OCI-LY3 (cell line): ENCODE measurements at regions not wholly inside any gene's neighbourhood (a gene's known extent, or its start where the extent isn't known, plus 50 kb on each side); places are given as distances from the start of the nearest gene placed in this dataset.

Source experiments
- H2AFZ ChIP-seq: fragments of 200-600, 300-600 bp; shearing (Covaris generic); 2 replicates; pipeline ENCODE4 v1.6.0; 2014; ENCODE audit warnings: antibody characterized with exemption, low read depth, low read length
- H3K27ac ChIP-seq: fragments of 200-600, 300-600 bp; sonication (generic); 2 replicates; pipeline ENCODE4 v1.5.1; 2014; ENCODE audit warnings: mild to moderate bottlenecking, low read length, moderate library complexity, mixed read lengths
- H3K27me3 ChIP-seq: fragments of 200-600, 300-600 bp; sonication (generic); 2 replicates; pipeline ENCODE4 v1.6.1; 2014; ENCODE audit warnings: low read depth, low read length, mixed read lengths
- H3K36me3 ChIP-seq: fragments of 200-600, 300-600 bp; sonication (generic); replicated peaks from 2 replicates; pipeline ENCODE3; 2014; ENCODE audit warnings: low read depth, low read length, mixed read lengths
- H3K4me1 ChIP-seq: fragments of 300-600, 200-600 bp; sonication (generic); 2 replicates; pipeline ENCODE4 v1.6.1; 2014; ENCODE audit warnings: low read length, mixed read lengths
- H3K4me2 ChIP-seq: fragments of 200-600, 300-600 bp; sonication (generic); 2 replicates; pipeline ENCODE4 v1.6.1; 2014; ENCODE audit warnings: low read length, mixed read lengths
- H3K4me3 ChIP-seq: fragments of 300-600, 200-600 bp; sonication (generic); 2 replicates; pipeline ENCODE4 v1.5.1; 2014; ENCODE audit warnings: antibody characterized with exemption, mild to moderate bottlenecking, low read length, moderate library complexity
- H3K79me2 ChIP-seq: fragments of 300-600, 200-600 bp; shearing (Covaris generic); 2 replicates; pipeline ENCODE4 v1.6.1; 2014; ENCODE audit warnings: mild to moderate bottlenecking, low read length, mixed read lengths
- H3K9ac ChIP-seq: fragments of 300-600, 200-600 bp; shearing (Covaris generic); 2 replicates; pipeline ENCODE4 v1.6.0; 2014; ENCODE audit warnings: mild to moderate bottlenecking, low read length, moderate library complexity
- H3K9me3 ChIP-seq: fragments of 200-600, 300-600 bp; shearing (Covaris generic); 2 replicates; pipeline ENCODE4 v1.6.1; 2014; ENCODE audit warnings: low read length, mixed read lengths; ENCODE audit not compliant: insufficient read depth
- H4K20me1 ChIP-seq: fragments of 200-600, 300-600 bp; sonication (generic); 2 replicates; pipeline ENCODE4 v1.6.1; 2016; ENCODE audit warnings: low read length, mixed read lengths; ENCODE audit not compliant: insufficient read depth
- CTCF ChIP-seq: fragments of 200-600, 300-600 bp; sonication (generic); IDR thresholded peaks from 2 replicates; pipeline ENCODE4 v1.5.1; 2014; ENCODE audit warnings: antibody characterized with exemption, low read length, low read depth
- EZH2phosphoT487 ChIP-seq: fragments of 200-600 bp; shearing (Covaris generic); IDR thresholded peaks from 2 replicates; pipeline ENCODE4 v1.6.1; 2018; ENCODE audit warnings: antibody characterized with exemption, mixed run types, low read depth

GRCh38 chr1:234777856-234778220 is 167.9 kb upstream of the IRF2BP2 start:
- 0 out of 2 replicates have a peak, but pooled peaks cover 6% of the 10 kb centered on the region for H3K9me3 ChIP-seq
- H3K4me1 ChIP-seq, result peaks cover under 1% of the 10 kb centered on the region
- H4K20me1 ChIP-seq, result no peaks in the 10 kb centered on the region; the same call in 1 of the 2 replicates
- no peak overlapping the region for H2AFZ ChIP-seq
- no peaks in the 10 kb centered on the region for H3K36me3 ChIP-seq
- peaks cover 62% of the 10 kb centered on the region for H3K27me3 ChIP-seq
- H3K27ac ChIP-seq, result no peak overlapping the region
- H3K4me2 ChIP-seq, result no peak overlapping the region
- H3K79me2 ChIP-seq, result no peaks in the 10 kb centered on the region
- H3K9ac ChIP-seq, result no peak overlapping the region
- TF ChIP-seq CTCF (no peak), EZH2phosphoT487 (no peak)
- no peak overlapping the region for H3K4me3 ChIP-seq

- no peaks in the 10 kb centered on the region; the same call in 1 of the 2 replicates for H4K20me1 ChIP-seq
- peaks cover 55% of the 10 kb centered on the region for H3K27me3 ChIP-seq
Measured at GRCh38 chr1:234776876-234777855, 167.2 kb upstream of the IRF2BP2 start.

GRCh38 chr1:234776256-234776875 is 166.4 kb upstream of the IRF2BP2 start:
- no peak for TF ChIP-seq EZH2phosphoT487
- no peak for TF ChIP-seq CTCF
- no peak overlapping the region for H3K9ac ChIP-seq
- no peaks in the 10 kb centered on the region for H3K79me2 ChIP-seq
- H2AFZ ChIP-seq, result no peak overlapping the region
- no peak overlapping the region for H3K4me2 ChIP-seq
- peaks cover 47% of the 10 kb centered on the region for H3K27me3 ChIP-seq
- peaks cover 15% of the 10 kb centered on the region for H3K4me1 ChIP-seq
- no peak overlapping the region for H3K4me3 ChIP-seq
- H3K36me3 ChIP-seq, result no peaks in the 10 kb centered on the region
- H4K20me1 ChIP-seq, result no peaks in the 10 kb centered on the region; the same call in 1 of the 2 replicates
- no peak overlapping the region for H3K27ac ChIP-seq
- 0 out of 2 replicates have a peak, but pooled peaks cover 6% of the 10 kb centered on the region for H3K9me3 ChIP-seq

More at GRCh38 chr1:234776876-234777855, 167.2 kb upstream of the IRF2BP2 start:
- no peak overlapping the region for H3K27ac ChIP-seq
- no peak overlapping the region for H2AFZ ChIP-seq
- H3K9me3 ChIP-seq, result 0 out of 2 replicates have a peak, but pooled peaks cover 6% of the 10 kb centered on the region
- H3K4me1 ChIP-seq, result peaks cover 7% of the 10 kb centered on the region
- H3K36me3 ChIP-seq, result no peaks in the 10 kb centered on the region
- no peak for TF ChIP-seq CTCF
- TF ChIP-seq EZH2phosphoT487, result no peak
- H3K79me2 ChIP-seq, result no peaks in the 10 kb centered on the region
- H3K9ac ChIP-seq, result no peak overlapping the region
- no peak overlapping the region for H3K4me3 ChIP-seq
- no peak overlapping the region for H3K4me2 ChIP-seq
